ENCODE measurements at regions not wholly inside any gene's neighbourhood (a gene's known extent, or its start where the extent isn't known, plus 50 kb on each side); places are given as distances from the start of the nearest gene placed in this dataset.

GRCh38 chr11:134489728-134490127, 77.7 kb upstream of the B3GAT1 start:
- peak; percentile 39 for DNase-seq (ENCODE audit: low spot score)

- peak; percentile 81 for DNase-seq (ENCODE audit: low spot score)
Observed at GRCh38 chr11:134488913-134489312, 76.9 kb upstream of the B3GAT1 start.

- DNase-seq (ENCODE audit: low spot score): peak; percentile 59
Observed at GRCh38 chr11:134488512-134488911, 76.5 kb upstream of the B3GAT1 start.

- DNase-seq (ENCODE audit: low spot score): no peak
Observed at GRCh38 chr11:134487696-134488095, 75.7 kb upstream of the B3GAT1 start.

GRCh38 chr11:134486704-134487103, 74.7 kb upstream of the B3GAT1 start:
- peak; percentile 64 for DNase-seq (ENCODE audit: low spot score)

GRCh38 chr11:134486106-134486505, 74.1 kb upstream of the B3GAT1 start:
- DNase-seq (ENCODE audit: low spot score): peak; percentile 64

- peak; percentile 51 for DNase-seq (ENCODE audit: low spot score)
Observed at GRCh38 chr11:134485316-134485715, 73.3 kb upstream of the B3GAT1 start.

- DNase-seq (ENCODE audit: low spot score): no peak
Observed at GRCh38 chr11:134483857-134484256, 71.8 kb upstream of the B3GAT1 start.

GRCh38 chr11:134483291-134483690, 71.2 kb upstream of the B3GAT1 start:
- DNase-seq (ENCODE audit: low spot score): peak; percentile 59

GRCh38 chr11:134482865-134483264, 70.8 kb upstream of the B3GAT1 start:
- peak; percentile 60 for DNase-seq (ENCODE audit: low spot score)

GRCh38 chr11:134481933-134482527, 70.0 kb upstream of the B3GAT1 start:
- DNase-seq (ENCODE audit: low spot score): no peak

- DNase-seq (ENCODE audit: low spot score): no peak
Observed at GRCh38 chr11:134481135-134481534, 69.1 kb upstream of the B3GAT1 start.

- DNase-seq (ENCODE audit: low spot score): no peak
Observed at GRCh38 chr11:134480136-134480712, 68.2 kb upstream of the B3GAT1 start.

GRCh38 chr11:134479206-134480135, 67.4 kb upstream of the B3GAT1 start:
- no peak for DNase-seq (ENCODE audit: low spot score)

GRCh38 chr11:134478611-134479010, 66.6 kb upstream of the B3GAT1 start:
- DNase-seq (ENCODE audit: low spot score): no peak

- DNase-seq (ENCODE audit: low spot score): no peak
Observed at GRCh38 chr11:134478176-134478575, 66.1 kb upstream of the B3GAT1 start.

GRCh38 chr11:134477486-134477885, 65.4 kb upstream of the B3GAT1 start:
- no peak for DNase-seq (ENCODE audit: low spot score)

GRCh38 chr11:134476435-134477021, 64.5 kb upstream of the B3GAT1 start:
- DNase-seq (ENCODE audit: low spot score): peak; percentile 87

GRCh38 chr11:134475951-134476350, 63.9 kb upstream of the B3GAT1 start:
- DNase-seq (ENCODE audit: low spot score): peak; percentile 75

- DNase-seq (ENCODE audit: low spot score): peak; percentile 43
Observed at GRCh38 chr11:134474942-134475341, 62.9 kb upstream of the B3GAT1 start.

GRCh38 chr11:134474070-134474860, 62.2 kb upstream of the B3GAT1 start:
- DNase-seq (ENCODE audit: low spot score): peak; percentile 55
